Tibial nerve (tissue), 4 donors: ENCODE measurements at regions not wholly inside any gene's neighbourhood (a gene's known extent, or its start where the extent isn't known, plus 50 kb on each side); places are given as distances from the start of the nearest gene placed in this dataset.

Experiments used
- DNase-seq, 2 donors: peaks; one replicate each; pipeline ENCODE4 v3.0.0-alpha.2; 2019; ENCODE audit warnings: low spot score in 2 of 2
- H3K27ac ChIP-seq, 4 donors: fragments of 200-600 bp; sonication (generic) in 3 of 4; one replicate each; pipeline ENCODE4 v1.5.1; 2017 to 2019; ENCODE audit warnings: mild to moderate bottlenecking in 1 of 4
- H3K27me3 ChIP-seq, 2 donors: fragments of 200-600 bp; sonication (generic) in 1 of 2; one replicate each; pipeline versions ENCODE4 v1.5.1 to v1.6.0; 2017 to 2019
- H3K36me3 ChIP-seq, 3 donors: fragments of 200-600 bp; sonication (generic); one replicate each; pipeline ENCODE4 v1.5.1; 2018 to 2019
- H3K4me1 ChIP-seq, 4 donors: fragments of 200-600 bp; sonication (generic) in 3 of 4; one replicate each; pipeline ENCODE4 v1.5.1; 2017 to 2019
- H3K4me3 ChIP-seq, 4 donors: fragments of 200-600 bp; sonication (generic) in 3 of 4; one replicate each; pipeline ENCODE4 v1.5.1; 2017 to 2019; ENCODE audit warnings: mild to moderate bottlenecking in 1 of 4, moderate library complexity in 1 of 4
- H3K9me3 ChIP-seq, 4 donors: fragments of 200-600 bp; sonication (generic) in 3 of 4; one replicate each; pipeline ENCODE4 v1.5.1; 2017 to 2019
- CTCF ChIP-seq, 5 experiments: fragments of 200-600 bp in 3 of 5; fragments of 450-650 bp in 2 of 5; sonication (generic) in 3 of 5; IDR thresholded peaks; one replicate each; pipeline ENCODE4 v1.5.1; 2016 to 2019; ENCODE audit warnings: antibody characterized with exemption in 5 of 5, mild to moderate bottlenecking in 3 of 5, moderate library complexity in 2 of 5
- EP300 ChIP-seq, 2 donors: sonication (generic); formaldehyde crosslinking; IDR thresholded peaks; one replicate each; pipeline ENCODE4 v1.6.1; 2017; ENCODE audit warnings: antibody characterized with exemption in 2 of 2, mild to moderate bottlenecking in 1 of 2
- POLR2A ChIP-seq, 2 donors: fragments of 450-650 bp; IDR thresholded peaks; one replicate each; pipeline ENCODE4 v1.6.1; 2017; ENCODE audit warnings: antibody characterized with exemption in 2 of 2, mild to moderate bottlenecking in 2 of 2, moderate library complexity in 2 of 2
- WGBS, 2 donors: methylation state at CpG; one replicate each; pipeline ENCODE4 v1.1.5; 2018; 5-methylcytosine and 5-hydroxymethylcytosine counted together

GRCh38 chr11:80538040-80538439, 1097.2 kb upstream of the TENM4 start:
- Histone ChIP-seq H3K36me3 (no peaks in the 10 kb centered on the region), H3K4me3 (no peak overlapping the region), H3K27me3 (no peaks in the 10 kb centered on the region), H3K27ac (no peak overlapping the region), H3K9me3 (peaks cover 0 to 6% (median 0%) of the 10 kb centered on the region in 4 donors), H3K4me1 (no peaks in the 10 kb centered on the region)
- WGBS, 2 donors: 78 to 79% methylated on average over 2 of the region's 2 CpGs
- no peak for DNase-seq
- TF ChIP-seq EP300 (IDR thresholded peaks at IDR 0.05) (no peak), CTCF (IDR thresholded peaks at IDR 0.05) (no peak), POLR2A (IDR thresholded peaks at IDR 0.05) (no peak)

DNA sequence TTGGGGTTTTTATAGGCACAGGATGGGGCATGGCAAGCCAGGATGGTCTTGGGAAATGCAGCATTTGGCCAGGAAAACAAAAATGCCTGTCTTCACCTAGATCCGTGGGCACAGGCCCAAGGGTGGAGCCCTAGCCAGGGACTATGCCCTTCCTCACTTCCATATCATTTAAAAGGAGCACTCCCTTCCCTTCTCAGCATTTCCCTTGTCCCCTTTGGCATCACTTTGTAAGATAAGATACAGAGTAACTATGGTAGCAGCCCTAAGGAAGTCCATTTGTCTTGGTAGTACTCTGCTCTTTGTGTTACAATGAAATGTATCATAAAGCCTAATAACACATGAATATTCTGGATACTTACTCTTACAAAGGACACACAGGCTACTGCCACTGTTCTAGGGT, 1092.6 kb upstream of the TENM4 start:
- Histone ChIP-seq H3K27ac (no peak overlapping the region), H3K36me3 (no peaks in the 10 kb centered on the region), H3K9me3 (peaks cover 0 to 22% (median 0%) of the 10 kb centered on the region in 4 donors), H3K27me3 (no peaks in the 10 kb centered on the region), H3K4me3 (no peak overlapping the region), H3K4me1 (no peaks in the 10 kb centered on the region)
- DNase-seq: no peak
- TF ChIP-seq CTCF (IDR thresholded peaks at IDR 0.05) (no peak), POLR2A (IDR thresholded peaks at IDR 0.05) (no peak), EP300 (IDR thresholded peaks at IDR 0.05) (no peak)
- 82 to 88% methylated on average over 1 of the region's 1 CpG for WGBS, 2 donors

DNA sequence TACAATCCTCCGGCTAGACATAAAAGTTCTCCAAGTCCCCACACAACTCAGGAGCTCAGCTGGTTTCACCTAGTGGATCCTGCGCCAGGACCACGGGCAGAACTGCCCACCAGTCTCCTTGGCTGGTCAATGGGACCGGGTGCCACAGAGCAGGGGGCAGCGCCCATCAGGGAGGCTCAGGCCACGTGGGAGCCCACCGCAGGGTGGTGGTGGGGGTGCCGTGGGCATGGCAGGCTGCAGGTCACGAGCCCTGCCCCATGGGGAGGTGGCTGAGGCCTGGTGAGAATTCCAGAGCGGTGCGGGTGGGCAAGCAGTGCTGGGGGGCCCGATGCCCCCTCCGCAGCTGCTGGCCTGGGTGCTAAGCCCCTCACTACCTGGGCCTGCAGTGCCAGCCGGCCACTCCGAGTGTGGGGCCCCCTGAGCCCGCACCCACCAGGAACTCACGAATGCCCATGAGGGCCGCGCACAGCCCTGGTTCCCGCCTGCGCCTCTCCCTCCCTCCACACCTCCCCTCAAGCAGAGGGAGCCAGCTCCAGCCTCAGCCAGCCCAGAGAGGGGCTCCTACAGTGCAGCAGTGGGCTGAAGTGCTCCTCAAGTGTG, 1091.9 kb upstream of the TENM4 start:
- H3K9me3 ChIP-seq: peaks cover 0 to 22% (median 0%) of the 10 kb centered on the region in 4 donors
- H3K36me3 ChIP-seq: no peaks in the 10 kb centered on the region
- no peak for DNase-seq
- no peaks in the 10 kb centered on the region for H3K27me3 ChIP-seq
- no peak overlapping the region for H3K4me3 ChIP-seq
- H3K4me1 ChIP-seq: no peaks in the 10 kb centered on the region
- TF ChIP-seq POLR2A (IDR thresholded peaks at IDR 0.05) (no peak), EP300 (IDR thresholded peaks at IDR 0.05) (no peak), CTCF (IDR thresholded peaks at IDR 0.05) (no peak)
- whole genome bisulfite sequencing, 2 donors: 91 to 97% methylated on average over 5 to 6 of the region's 21 CpGs
- no peak overlapping the region for H3K27ac ChIP-seq

DNA sequence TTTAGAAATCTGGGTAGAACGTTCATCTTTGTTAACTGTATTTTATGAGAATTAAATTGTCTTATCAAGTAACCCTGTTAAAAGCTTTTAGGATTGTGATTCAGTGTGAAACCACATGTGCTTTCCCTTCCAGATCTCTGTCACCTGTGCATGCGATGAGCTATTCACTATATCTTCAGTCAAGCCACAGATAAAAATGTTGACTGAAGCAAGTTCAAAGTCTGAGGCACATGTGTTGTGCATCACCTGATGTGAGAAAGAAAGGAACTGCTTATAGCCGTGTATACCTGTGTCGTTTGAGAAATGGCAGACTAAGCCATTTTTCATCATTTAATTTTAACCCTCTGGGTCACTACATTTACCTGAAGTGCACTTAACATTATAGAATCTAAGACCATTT, 1088.9 kb upstream of the TENM4 start:
- H3K36me3 ChIP-seq: no peaks in the 10 kb centered on the region
- DNase-seq: no peak
- TF ChIP-seq EP300 (IDR thresholded peaks at IDR 0.05) (no peak), CTCF (IDR thresholded peaks at IDR 0.05) (no peak), POLR2A (IDR thresholded peaks at IDR 0.05) (no peak)
- no peaks in the 10 kb centered on the region for H3K4me1 ChIP-seq
- H3K9me3 ChIP-seq: peaks cover 0 to 22% (median 0%) of the 10 kb centered on the region in 4 donors
- H3K27ac ChIP-seq: no peak overlapping the region
- H3K27me3 ChIP-seq: no peaks in the 10 kb centered on the region
- 72 to 76% methylated on average over 4 of the region's 4 CpGs for WGBS, 2 donors
- no peak overlapping the region for H3K4me3 ChIP-seq

DNA sequence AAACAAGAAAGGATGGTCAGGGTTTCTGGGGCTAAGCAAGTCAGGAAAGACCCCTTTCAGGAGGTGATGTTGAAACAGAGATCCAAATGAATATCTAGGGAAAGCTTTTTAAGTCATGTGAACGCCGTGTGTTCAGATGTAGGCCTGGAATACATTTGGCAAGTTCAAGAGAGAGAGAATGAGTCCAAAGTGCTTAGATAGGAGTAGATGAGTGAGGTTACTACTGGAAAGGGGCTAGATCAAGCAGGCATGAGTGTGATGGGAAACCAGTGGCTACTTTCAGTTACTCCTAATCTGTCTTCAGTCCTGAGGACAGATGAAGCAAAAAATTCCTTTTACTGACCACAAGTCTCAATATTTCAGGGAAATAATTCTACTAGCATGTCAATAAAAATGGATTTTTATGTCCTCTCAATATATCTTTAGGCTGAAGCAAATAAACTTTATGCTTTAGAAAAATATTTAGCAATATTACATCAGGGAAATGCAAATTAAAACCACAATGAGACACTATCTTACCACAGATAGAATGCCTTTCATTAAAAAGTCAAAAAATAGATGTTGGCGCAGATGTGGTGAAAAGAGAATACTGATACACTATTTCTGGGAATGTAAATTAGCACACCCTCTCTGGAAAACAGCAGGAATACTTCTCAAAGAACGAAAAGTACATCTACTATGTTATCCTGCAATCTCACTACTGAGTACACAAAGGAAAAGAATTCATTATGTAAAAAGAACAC, 1085.0 kb upstream of the TENM4 start:
- Histone ChIP-seq H3K4me3 (no peak overlapping the region), H3K27ac (no peak overlapping the region), H3K4me1 (no peaks in the 10 kb centered on the region), H3K9me3 (no peaks in the 10 kb centered on the region), H3K27me3 (no peaks in the 10 kb centered on the region), H3K36me3 (no peaks in the 10 kb centered on the region)
- TF ChIP-seq EP300 (IDR thresholded peaks at IDR 0.05) (no peak), CTCF (IDR thresholded peaks at IDR 0.05) (no peak), POLR2A (IDR thresholded peaks at IDR 0.05) (no peak)
- WGBS, 2 donors: 74 to 84% methylated on average over 4 of the region's 4 CpGs
- DNase-seq: no peak
